ENCODE measurements at regions not wholly inside any gene's neighbourhood (a gene's known extent, or its start where the extent isn't known, plus 50 kb on each side); places are given as distances from the start of the nearest gene placed in this dataset.

DNA sequence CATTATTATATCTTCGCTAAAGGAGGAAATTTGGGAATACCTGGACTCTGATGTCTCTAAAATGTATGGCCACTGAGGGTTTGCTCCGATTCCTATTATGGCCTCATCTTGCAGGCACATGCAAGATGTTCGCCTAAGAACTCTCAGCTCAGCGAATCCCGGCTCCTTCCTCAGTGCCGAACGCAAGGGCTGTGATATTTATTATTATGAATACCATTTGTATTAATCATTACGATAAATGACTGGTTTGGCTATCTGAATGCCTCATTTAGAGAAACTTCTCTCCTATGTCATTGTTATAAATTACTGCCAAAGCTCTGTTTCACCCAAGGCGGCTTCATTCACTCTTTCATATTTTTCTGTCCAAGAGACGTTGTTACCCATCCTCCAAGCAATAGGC is 369.7 kb upstream of the TSHZ3 start:
- no peak for DNase-seq

DNA sequence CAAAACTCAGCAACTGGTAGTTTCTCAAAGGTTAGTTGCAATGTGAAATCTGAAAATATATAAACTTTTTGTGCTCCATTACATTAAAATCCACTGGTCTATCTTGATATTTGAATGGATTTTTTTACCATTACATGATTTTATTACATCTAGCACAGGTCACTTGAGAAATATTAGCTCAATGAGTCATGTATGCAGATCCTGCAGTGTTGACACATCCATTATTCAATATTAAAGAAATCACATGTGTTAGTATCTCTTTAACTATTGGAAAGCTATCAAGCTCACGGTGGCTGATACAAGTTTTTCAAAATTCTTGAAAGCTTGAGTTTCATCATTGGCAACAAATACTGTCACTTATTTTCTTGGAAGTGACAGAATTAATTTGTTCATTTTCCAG is 373.9 kb upstream of the TSHZ3 start:
- DNase-seq = no peak

DNA sequence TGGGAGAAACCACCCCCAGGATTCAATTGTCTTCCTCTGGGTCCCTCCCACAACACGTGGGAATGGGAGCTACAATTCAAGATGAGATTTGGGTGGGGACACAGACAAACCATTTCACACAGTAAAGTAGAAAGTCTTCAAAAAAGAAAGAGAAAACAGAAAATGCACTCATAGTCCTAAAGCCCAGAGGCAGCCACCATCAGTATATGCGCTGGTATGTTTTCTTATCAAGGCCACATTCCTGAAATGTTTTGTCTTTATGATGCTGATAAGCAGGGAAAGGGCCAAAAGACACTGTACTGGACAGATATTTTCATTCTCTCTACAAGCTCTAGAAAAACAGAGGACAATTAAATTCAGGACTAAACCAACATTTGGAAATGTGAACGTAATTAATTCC is 375.8 kb upstream of the TSHZ3 start:
- DNase-seq = no peak

DNA sequence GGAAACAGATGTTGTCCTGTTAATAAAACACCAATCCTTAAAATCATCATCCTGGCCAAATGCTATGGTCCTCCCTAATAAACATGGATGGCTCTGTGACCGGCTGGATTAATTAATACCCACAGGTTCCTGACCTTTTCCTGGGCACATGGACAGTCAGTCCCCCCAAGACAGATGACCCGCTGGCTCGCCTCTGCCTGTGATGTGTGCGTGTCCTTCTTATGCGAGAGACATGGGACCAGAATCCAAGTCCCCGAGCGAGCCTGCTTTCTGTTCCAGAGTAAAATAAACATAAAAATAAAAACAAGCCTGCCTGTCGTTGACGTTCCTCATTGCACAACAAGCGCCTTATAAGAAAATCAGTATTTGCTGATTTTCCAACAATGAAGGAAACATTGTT is 378.3 kb upstream of the TSHZ3 start:
- DNase-seq = no peak

DNA sequence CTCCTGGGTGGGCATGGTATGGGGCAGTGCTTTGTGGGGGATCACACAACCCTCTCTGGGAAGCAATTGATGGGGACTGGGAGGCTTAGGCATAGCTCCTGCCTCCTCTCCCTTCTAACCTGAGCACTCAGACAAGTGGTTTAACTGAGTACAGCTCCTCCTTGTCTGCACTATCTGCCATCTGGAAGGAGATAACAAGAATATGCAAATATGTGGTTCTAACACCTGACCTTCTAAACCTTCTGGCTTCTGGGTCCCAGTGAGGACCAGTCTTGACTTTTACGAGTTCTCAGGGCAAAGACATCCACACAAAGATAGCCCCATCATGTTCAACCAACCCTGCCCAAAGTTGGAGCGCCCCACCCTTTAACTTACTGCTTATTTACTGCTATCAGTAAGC is 381.0 kb upstream of the TSHZ3 start:
- no peak for DNase-seq

DNA sequence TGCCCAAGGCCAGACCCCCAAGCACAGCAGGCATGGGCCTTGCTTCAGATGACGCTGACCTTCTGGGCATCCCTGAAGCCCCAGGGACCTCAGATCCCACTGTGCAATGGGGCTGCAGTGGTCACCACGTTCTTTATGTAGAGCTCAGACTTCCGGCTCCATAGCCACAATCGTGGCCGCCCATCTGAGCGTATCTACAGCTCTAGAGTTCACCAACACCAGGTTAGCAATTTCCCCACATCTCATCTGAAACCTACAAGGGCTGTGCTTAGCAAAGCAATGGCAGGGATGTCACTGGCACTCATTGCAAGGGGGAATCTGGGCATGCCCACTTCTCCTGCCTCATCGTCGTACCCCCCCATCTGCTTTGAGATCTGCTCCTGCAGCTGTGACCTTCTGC is 384.4 kb upstream of the TSHZ3 start:
- DNase-seq = no peak

DNA sequence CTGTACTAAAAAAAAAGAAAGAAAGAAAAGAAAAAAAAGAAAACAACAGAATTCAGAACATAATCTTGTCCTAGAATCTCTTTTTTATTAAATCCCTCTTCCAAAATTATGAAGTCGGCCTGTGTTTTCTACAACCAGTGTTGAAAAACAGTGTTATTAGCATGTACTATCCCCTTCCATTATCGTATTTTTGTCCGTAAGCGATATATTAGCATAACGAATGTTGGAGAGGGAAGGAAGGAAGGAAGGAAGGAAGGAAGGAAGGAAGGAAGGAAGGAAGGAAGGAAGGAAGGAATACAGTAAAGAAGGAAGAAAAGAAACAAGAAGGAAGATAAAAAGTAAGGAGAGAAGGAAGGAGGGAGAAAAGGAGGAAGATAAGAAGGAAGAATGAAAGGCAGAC is 393.0 kb upstream of the TSHZ3 start:
- no peak for DNase-seq

DNA sequence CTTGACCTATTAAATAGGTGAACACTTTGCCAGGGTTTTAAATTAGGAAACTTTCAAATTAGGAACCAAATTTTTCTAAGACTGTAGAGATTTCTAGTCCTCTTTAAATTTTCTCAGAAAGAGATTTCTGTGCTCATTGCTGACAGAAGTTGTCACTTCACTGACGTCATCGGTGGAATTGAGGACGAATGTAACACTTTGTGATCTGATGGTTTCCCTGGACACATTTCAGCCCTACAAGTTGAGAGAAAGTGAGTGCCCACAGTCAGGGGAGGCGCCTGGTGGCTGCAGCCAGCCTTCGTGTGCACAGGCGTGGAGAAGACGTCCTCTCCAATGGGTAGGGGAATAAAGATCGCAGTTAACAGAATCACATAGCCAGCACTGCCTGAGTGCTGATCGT is 396.5 kb upstream of the TSHZ3 start:
- DNase-seq = no peak

DNA sequence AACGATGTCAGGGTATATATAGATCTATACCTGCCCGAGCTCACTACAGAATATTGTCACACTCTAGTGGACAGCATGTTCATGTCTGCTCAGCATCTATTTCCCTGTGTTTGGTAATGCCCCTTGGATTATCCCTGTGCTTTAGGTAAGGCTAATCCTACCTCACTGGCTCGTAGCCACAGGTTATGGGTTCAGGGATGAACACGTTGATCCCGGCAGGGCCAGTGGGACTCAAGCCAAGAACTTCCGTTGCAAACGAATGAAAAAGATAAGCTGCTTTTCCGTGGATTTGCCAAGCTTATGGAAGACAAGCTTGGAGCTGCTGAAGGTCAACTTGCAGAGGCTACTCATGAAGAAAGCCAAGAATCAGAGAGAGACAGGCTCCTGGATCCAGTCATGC is 400.0 kb upstream of the TSHZ3 start:
- DNase-seq = no peak

DNA sequence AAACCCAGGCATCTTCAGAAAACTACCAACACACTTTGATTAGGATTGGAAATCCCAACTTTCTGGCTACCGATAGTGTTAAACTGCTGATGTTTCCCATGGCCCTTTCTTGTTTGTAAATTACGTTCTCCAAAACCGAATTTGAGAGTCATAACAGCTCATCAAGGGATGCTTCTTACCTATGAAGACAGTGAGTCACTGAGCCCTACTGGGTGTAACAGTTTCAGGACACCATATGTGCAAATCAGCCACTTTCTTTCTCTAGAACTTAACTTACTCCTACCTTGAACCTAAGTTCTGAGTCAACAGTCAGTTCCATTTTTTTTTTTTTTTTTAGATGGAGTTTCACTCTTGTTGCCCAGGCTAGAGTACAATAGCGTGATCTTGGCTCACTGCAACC is 410.1 kb upstream of the TSHZ3 start:
- no peak for DNase-seq

DNA sequence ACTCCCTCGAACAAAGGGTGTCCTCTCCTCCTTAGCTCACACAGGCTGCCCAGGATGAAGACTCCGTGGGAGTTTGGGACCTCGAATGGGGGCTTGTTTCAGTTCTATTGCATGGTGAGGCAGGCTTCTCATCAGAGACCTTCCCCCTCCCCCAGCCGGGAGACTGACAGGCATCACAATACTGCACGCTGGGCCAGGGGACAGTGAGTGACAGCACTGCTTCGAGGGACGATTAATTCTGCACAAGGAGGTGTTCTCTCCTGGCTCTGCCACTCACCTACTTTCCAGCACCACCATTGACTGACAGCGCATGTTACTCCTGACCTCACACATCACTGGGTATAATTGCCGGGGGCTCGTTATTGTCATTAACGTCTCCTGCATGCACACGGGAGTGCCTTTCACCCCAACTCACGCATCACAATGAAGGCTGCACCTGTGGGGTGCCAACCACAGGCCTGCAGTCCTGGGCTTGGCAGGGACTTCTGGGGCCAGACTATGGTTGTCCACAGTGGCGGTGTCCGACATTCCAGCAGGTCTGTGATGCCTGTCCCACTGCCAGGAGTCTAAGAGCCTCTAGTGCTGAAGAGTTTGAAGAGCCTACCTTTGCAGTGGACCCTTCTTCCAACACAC is 412.2 kb upstream of the TSHZ3 start:
- no peak for DNase-seq

DNA sequence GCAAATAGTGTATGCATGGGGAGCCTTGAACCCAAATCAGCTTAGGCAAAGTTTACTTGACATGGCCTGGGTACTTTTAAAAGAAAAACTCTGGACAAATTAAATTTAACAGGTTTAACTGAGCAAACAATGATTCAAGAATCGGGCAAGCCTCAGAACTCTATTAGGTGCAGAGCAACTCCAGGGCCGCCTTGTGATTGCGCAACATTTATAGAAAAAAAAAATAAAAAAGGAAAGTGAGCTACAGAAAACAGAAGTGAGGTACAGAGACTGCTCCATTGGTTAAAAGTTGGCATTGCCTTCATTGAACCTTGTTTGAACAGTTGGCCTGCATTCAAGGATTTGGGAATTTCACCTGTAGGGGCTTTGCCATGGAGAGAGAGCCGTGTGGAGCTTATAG is 421.0 kb upstream of the TSHZ3 start:
- DNase-seq = no peak

DNA sequence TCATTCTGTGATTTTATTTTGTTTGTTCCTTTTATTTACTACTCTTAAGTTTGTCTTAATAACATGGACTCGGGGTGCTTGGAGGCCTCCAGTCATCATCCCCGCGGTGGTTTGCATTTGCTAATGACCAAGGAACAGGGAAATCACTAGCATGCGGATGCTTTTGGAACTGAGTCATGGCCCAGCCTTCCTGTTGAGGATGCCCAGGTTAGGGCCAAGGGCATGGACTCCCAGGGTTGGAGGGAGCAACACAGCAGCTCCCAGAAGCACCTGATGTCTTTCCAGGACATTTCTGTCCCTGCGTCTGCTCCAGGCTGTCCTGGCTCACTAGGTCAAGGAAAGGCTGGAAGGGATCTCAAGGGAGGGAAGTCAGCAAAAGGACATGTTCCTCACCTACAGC is 423.7 kb upstream of the TSHZ3 start:
- no peak for DNase-seq

DNA sequence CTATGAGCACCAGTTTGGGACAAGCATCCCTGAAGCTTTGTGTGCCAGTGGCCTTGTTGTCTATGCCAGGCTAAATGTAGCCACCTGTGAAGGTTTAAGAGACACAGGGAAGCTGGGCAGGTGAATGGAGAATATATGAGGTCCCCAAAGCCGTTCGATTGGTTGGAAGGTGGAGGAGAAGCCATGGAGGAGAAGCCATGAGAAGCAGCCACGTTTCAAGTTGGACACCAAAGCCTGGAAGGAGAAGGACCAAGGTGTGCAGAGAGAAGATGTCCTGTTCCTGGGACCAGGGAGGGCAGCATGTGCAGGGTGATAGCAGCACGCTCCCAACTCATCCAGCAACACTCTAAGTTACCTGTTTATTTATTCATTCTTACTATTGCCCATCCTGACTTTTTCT is 432.3 kb upstream of the TSHZ3 start:
- no peak for DNase-seq

DNA sequence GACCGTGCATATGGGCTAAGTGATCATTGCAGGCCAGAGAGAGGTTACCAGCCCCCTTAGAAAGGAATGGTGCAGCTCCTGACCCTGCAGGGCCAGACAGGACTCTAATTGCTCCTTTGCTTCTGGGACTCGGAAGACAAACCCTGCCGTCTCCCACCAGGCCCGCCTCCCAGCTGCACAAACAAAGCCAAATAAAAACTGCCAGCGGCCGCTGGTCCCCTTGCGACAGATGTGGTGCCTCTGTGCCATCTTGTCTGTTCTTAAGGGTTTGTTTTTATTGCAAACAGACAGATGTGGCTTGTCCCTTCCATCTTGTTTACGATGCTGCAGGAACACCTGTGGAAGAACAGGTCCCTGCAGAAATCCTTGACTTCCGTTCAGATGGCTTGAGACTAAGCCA is 434.4 kb upstream of the TSHZ3 start:
- DNase-seq = no peak

DNA sequence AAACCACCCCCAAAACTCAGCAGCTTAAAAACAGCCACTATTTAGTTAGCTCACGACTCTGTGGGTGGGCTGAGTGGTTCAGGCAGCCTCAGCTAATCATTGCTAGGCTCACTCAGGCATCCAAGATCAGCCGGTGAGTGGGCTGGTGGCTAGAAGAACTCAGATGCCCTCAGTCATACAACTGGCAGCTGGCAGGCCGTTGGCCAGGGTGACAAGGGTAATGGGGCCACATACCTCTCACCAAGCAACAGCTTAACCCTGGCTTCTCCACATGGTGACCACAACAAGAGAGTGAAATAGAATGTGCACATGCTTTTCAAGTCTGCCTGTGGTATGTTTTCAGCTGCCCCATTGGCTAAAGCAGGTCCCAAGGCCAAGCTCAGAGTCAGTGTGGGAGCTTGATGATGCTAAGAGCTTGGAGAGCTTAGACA is 435.4 kb upstream of the TSHZ3 start:
- DNase-seq = no peak

DNA sequence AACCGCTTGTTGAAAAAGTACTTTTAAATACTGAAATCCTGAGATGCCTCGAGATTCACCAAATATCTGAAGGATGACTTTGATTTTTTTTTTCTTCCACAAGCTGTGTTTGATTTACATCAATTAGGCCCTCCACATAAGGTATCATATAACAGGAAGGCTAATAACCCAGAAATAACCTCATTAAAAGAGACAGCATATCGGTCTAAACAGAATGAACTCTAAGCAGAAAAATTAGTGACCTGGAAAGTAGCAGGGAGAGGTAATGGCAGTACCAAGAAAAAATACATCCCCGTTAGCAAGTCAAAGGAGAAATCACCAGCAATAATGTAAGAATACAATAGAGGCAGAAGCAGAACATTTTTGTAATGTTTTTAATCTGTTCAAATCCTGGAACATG is 452.4 kb upstream of the TSHZ3 start:
- no peak for DNase-seq

DNA sequence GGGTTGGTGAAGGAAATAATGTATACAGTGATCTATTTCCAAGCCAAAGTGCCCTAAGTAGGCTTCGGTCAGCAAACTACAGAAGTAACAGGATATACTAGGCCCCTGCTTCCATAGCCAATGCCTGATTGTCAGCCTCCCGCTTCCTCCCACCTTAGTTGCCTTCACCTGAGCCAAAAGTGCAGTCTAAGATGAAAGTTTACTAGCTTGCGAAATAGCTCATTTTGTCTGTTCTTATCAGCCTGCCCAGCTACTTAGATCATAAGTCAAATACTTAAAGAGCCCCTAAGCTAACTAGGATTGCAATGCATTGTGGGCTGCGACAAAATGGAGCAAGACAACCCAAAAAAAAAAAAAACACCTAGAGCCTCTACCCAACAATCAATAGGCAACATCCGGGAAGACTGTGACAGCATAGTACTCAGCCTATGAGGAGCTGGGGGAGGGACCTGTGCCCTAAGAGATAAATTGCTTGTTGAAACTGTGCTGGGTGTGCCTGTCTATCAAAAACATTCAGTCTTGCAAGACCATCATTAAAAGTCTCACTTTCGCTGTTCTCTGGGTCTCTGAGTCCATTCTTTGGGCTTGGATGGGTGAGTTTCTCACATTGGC is 454.7 kb upstream of the TSHZ3 start:
- DNase-seq = no peak

DNA sequence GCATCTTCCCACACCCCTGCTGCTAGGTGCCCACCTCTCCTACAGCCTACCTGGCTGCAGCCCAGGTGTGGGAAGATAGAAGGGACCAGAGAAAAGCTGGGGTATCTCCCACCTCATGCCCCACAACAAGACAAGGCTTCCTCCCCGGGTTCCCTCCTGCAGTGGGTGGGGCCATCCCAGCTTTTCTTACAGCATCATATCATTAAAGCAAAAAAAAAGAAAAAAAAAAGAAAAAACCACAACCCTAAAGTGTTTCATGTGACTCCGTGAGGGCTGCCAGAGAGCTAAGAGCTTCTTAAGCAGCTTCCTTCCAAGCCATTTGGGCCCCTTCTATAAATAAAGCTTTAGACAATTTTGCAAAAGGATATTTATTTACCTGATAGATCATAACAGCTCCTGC is 455.4 kb upstream of the TSHZ3 start:
- no peak for DNase-seq

DNA sequence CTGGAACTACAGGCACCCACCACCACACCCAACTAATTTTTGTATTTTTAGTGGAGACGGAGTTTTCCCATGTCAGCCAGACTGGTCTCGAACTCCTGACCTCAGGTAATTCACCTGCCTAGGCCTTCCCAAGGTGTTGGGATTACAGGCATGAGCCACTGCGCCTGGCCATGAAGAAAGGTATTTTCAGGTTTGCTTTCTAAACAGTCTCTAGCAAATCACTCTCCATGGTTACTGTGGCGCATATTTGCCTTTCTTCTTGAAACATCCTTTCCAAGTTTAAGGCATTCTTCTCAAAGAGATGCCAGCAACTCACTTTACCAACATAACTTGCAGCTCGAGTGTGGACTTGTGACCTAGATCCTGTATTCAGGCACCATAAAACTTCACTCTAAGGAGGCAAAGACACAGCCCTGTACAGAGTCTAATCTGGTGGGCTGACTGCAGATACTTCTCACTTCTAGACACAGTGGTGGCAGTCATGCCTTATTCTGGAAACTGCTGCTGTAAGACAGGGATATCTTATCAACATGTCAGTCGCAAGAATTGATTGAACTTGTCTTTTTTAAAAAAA is 461.4 kb upstream of the TSHZ3 start:
- no peak for DNase-seq

DNA sequence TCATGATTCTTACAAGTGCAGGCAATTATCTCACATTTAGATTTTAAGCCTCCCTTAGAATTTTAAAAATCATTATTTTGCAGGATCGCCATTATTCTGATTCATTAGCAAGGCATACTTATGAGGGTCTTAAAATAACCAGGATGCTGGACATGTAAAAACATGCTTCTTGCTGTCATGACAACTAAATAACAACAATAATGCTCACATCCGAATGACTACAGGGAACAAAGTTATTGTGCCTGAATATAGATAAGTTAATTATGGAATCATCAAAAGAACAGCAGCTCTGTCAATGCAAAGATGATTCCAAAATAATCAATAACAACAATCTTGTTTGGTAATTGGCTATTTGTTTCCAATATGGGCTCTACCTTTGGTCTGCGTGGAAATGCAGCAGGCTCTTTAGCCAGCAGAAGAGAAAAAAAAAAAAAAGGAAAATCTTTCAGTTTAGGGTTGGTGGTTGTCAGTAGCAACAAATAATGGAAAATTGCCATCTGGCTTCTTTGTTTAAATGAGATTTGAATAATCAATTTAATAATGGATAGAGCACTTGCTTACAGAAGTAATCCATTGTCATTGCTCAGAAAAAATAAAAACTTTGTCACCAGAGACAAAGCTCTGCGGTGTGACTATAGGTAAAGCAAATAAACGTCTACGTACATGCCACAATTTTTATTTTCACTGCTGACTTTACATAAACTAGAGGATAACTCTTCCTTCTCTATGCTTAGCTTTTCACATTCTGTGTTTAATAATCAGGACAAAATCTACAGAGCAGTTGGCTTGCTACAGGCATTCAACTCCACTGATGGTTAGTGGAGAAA is 468.9 kb upstream of the TSHZ3 start:
- DNase-seq = no peak

DNA sequence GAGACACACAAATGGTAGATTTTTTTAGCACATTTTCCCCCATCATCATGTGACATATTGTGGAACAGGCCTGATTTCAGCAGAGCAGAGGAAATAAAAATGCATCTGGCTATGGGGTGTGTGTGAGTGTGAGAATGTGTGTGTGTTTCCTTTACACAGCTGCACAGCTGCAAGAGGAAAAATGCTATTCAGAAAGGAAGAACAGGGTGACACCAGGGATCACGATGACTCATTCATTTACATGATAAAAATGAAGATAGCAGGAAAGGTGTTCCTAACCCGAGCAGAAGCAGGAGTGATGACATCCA is 469.5 kb upstream of the TSHZ3 start:
- DNase-seq = no peak

DNA sequence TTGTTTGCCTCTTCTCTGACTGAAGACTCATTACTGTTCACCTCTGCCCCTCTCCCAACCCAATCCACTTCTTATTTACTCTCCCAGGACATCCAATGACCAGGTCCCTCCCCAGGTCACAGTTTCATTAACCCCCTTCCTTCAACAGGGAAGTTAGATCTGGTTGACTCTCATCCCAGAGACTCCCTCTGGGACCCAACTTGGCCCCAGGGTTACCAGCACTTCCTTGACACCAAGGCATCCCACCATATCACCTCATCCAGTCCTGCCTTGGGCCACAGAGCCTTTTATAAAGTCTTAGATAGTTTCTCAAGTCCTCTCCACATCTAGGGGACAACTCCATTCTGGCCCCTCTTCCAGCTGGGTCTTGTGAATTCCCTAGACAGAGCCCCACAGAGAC is 470.6 kb upstream of the TSHZ3 start:
- no peak for DNase-seq

DNA sequence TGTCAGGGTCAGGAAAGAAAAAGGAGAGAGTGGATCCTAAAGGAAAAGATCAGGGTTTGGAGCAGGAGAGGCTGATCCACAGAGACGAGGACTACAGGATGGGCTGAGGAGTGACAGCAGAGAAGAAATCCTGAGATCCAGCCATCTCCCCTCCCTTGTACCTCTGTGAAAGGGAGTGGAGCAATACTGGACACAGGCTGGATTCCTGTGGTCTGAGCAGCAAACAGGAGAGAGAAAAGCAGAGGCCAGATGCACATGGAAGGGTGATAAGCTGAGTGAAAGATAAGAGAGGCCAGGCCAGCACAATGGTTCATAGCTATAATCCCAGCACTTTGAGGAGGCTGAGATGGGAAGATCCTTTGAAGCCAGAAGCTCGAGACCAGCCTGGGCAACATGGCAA is 472.1 kb upstream of the TSHZ3 start:
- DNase-seq = no peak
